LNCaP clone FGC (cell line): ENCODE measurements at regions not wholly inside any gene's neighbourhood (a gene's known extent, or its start where the extent isn't known, plus 50 kb on each side); places are given as distances from the start of the nearest gene placed in this dataset.

Experiments
- DNase-seq: peaks from one replicate; pipeline ENCODE4 v3.0.0-alpha.2; 2011; ENCODE audit warnings: low read depth
- H3K4me3 ChIP-seq: 2 replicates; pipeline ENCODE4 v1.5.1; 2011; ENCODE audit warnings: mild to moderate bottlenecking, low read depth, low read length, control low read depth
- CTCF ChIP-seq: IDR thresholded peaks from 2 replicates; pipeline ENCODE4 v1.5.1; 2012; ENCODE audit warnings: mild to moderate bottlenecking; ENCODE audit not compliant: control insufficient read depth, insufficient read depth; ENCODE audit errors: extremely low read depth

GRCh38 chr16:85476389-85476788 lies 136.7 kb upstream of the GSE1 start:
- no peak for DNase-seq
- TF ChIP-seq CTCF, result no peak
- no peak overlapping the region for H3K4me3 ChIP-seq

DNA sequence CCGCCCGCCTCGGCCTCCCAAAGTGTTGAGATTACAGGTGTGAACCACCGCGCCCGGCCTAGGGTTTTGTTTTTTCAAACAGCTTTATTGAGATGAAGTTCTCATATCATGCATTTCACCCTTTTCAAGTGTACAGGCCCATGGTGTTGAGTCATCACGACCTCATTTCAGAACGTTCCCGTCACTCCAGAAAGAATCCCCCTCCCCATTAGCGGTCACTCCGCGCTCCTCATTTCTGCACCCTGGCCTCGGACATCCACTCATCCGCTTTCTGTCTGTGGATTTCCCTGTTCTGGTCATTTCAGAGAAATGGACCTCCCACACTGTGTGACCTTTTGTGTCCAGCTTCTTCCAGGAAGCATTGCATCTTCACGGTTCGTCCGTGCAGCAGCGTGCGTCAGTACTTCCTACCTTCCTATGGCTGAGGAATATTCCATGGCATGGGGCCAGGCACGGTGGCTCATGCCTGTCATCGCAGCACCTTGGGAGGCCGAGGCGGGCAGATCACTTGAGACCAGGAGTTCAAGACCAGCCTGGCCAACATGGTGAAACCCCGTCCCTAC lies 135.2 kb upstream of the GSE1 start:
- TF ChIP-seq CTCF, result no peak
- no peak for DNase-seq
- H3K4me3 ChIP-seq, result no peak overlapping the region

DNA sequence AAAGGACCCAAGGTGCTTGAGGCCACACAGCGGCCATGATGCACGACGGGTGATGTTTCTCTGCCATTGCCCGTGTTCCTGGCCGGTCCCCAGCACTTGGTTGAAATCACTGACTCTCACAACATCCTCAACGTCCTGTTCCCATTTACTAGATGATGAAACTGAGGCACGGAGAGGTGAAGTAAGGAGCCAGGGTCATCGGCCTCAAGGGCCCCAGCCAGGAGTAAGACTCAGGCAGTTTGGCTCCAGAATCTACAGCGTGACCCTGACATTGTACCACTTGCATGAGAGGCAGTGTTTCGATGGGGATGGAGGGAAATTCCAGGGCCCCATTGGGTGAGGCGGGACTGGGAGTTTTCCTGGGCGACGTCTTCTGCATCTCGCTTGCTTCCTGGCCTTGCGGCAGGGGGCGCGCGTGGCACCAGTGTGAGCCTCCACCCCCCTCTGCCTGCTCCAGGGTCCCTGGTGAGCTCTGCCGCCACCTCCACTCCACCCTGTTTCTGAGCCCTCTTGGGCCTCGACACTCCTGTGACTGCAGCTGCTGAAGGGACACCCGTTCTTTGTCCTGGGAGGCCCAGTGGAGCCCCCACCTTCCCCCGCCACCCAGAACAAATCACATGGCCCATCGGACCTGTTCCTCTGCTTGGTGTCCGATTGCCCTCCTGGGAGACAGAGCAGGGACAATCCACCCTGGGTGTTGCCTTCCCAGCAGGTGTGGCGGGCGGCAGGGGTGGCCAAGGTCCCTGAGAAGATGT lies 133.0 kb upstream of the GSE1 start:
- DNase-seq, result no peak
- no peak for TF ChIP-seq CTCF
- no peak overlapping the region for H3K4me3 ChIP-seq

GRCh38 chr16:85480727-85481101 lies 132.4 kb upstream of the GSE1 start:
- TF ChIP-seq CTCF, result no peak
- DNase-seq, result no peak
- no peak overlapping the region for H3K4me3 ChIP-seq

GRCh38 chr16:85481206-85481605 lies 131.9 kb upstream of the GSE1 start:
- TF ChIP-seq CTCF, result no peak
- no peak for DNase-seq
- no peak overlapping the region for H3K4me3 ChIP-seq

- no peak for DNase-seq
- TF ChIP-seq CTCF, result no peak
- no peak overlapping the region for H3K4me3 ChIP-seq
These were observed 131.4 kb upstream of the GSE1 start for GRCh38 chr16:85481738-85482137.

GRCh38 chr16:85483424-85483823 lies 129.7 kb upstream of the GSE1 start:
- no peak for TF ChIP-seq CTCF
- DNase-seq, result no peak
- no peak overlapping the region for H3K4me3 ChIP-seq
